Gastrocnemius medialis (tissue), 4 donors: ENCODE measurements at regions not wholly inside any gene's neighbourhood (a gene's known extent, or its start where the extent isn't known, plus 50 kb on each side); places are given as distances from the start of the nearest gene placed in this dataset.

Source experiments
- CTCF ChIP-seq, 5 experiments: fragments of 450-650 bp in 3 of 5; fragments of 200-600 bp in 2 of 5; sonication (generic) in 2 of 5; IDR thresholded peaks in 4 of 5; conservative IDR thresholded peaks in 1 of 5; 1 replicate in 4 of 5; 2 replicates in 1 of 5; pipeline ENCODE4 v1.5.1; 2016 to 2019; ENCODE audit warnings: antibody characterized with exemption in 5 of 5, mild to moderate bottlenecking in 3 of 5, moderate library complexity in 3 of 5
- POLR2A ChIP-seq, 2 donors: fragments of 450-650 bp; IDR thresholded peaks; one replicate each; pipeline ENCODE4 v1.6.1; 2017; ENCODE audit warnings: antibody characterized with exemption in 2 of 2, mild to moderate bottlenecking in 2 of 2, moderate library complexity in 2 of 2

GRCh38 chr2:45224321-45224992 lies 215.2 kb upstream of the SIX2 start:
- TF ChIP-seq CTCF (IDR thresholded peaks at IDR 0.05 in 4 of 5, conservative IDR thresholded peaks at IDR 0.05 in 1 of 5) = no peak
- TF ChIP-seq POLR2A (IDR thresholded peaks at IDR 0.05) = no peak
